SU-DHL-6 (cell line): ENCODE measurements at regions not wholly inside any gene's neighbourhood (a gene's known extent, or its start where the extent isn't known, plus 50 kb on each side); places are given as distances from the start of the nearest gene placed in this dataset.

Source experiments
- H2AFZ ChIP-seq: fragments of 200-600 bp; sonication (generic); 2 replicates; pipeline ENCODE4 v1.6.1; 2014; ENCODE audit warnings: low read depth, mild to moderate bottlenecking, moderate library complexity, mixed read lengths, antibody characterized with exemption, low read length; ENCODE audit not compliant: severe bottlenecking
- H3F3A ChIP-seq: fragments of 200-600 bp; shearing (Covaris generic); 2 replicates; pipeline ENCODE4 v1.6.0; 2016; ENCODE audit warnings: antibody characterized with exemption, mild to moderate bottlenecking; ENCODE audit not compliant: insufficient read depth
- H3K27ac ChIP-seq: fragments of 200-600 bp; sonication (generic); 2 replicates; pipeline ENCODE4 v1.5.1; 2016; ENCODE audit warnings: low read depth, mild to moderate bottlenecking, low read length, moderate library complexity, mixed read lengths
- H3K27me3 ChIP-seq: fragments of 200-600 bp; sonication (generic), shearing (Covaris generic); 2 replicates; pipeline ENCODE4 v1.6.0; 2014; ENCODE audit warnings: mild to moderate bottlenecking, low read length
- H3K36me3 ChIP-seq: fragments of 200-600 bp; sonication (generic); 2 replicates; pipeline ENCODE4 v1.6.1; 2014; ENCODE audit warnings: mild to moderate bottlenecking, low read length, mixed read lengths
- H3K4me2 ChIP-seq: fragments of 300-600, 200-600 bp; shearing (Covaris generic), sonication (generic); 2 replicates; pipeline ENCODE4 v1.6.0; 2014; ENCODE audit warnings: low read length, low read depth, mild to moderate bottlenecking; ENCODE audit not compliant: poor library complexity, severe bottlenecking
- H3K4me3 ChIP-seq: fragments of 200-600 bp; sonication (generic); 2 replicates; pipeline ENCODE4 v1.5.1; 2014; ENCODE audit warnings: antibody characterized with exemption, low read length, mild to moderate bottlenecking, mixed read lengths; ENCODE audit not compliant: insufficient read depth, poor library complexity, severe bottlenecking
- H3K79me2 ChIP-seq: fragments of 200-600 bp; sonication (generic); 2 replicates; pipeline ENCODE4 v1.6.1; 2014; ENCODE audit warnings: mild to moderate bottlenecking, low read length, moderate library complexity; ENCODE audit not compliant: insufficient read depth
- H3K9ac ChIP-seq: fragments of 200-600 bp; sonication (generic); 2 replicates; pipeline ENCODE4 v1.7.0; 2014; ENCODE audit warnings: mild to moderate bottlenecking, low read length
- H3K9me2 ChIP-seq: fragments of 200-600 bp; sonication (generic); replicated peaks from 2 replicates; pipeline ENCODE4 v1.6.1; 2014; ENCODE audit warnings: low read length; ENCODE audit not compliant: insufficient read depth
- H3K9me3 ChIP-seq: fragments of 200-600 bp; sonication (generic); 2 replicates; pipeline ENCODE4 v1.6.1; 2014; ENCODE audit warnings: low read length, mixed read lengths; ENCODE audit not compliant: insufficient read depth
- H4K20me1 ChIP-seq: fragments of 200-600 bp; sonication (generic); 2 replicates; pipeline ENCODE4 v1.6.1; 2014; ENCODE audit warnings: low read depth, mild to moderate bottlenecking, antibody characterized with exemption, low read length, moderate library complexity, mixed read lengths
- CTCF ChIP-seq: fragments of 200-600 bp; sonication (generic); IDR thresholded peaks from one replicate; pipeline ENCODE4 v1.5.1; 2017; ENCODE audit warnings: antibody characterized with exemption, mild to moderate bottlenecking, low read length, moderate library complexity; ENCODE audit not compliant: insufficient read depth, poor library complexity, severe bottlenecking
- EZH2phosphoT487 ChIP-seq: fragments of 200-600 bp; sonication (generic), shearing (Covaris generic); conservative IDR thresholded peaks from 2 replicates; pipeline ENCODE4 v1.6.1; 2018; ENCODE audit warnings: mild to moderate bottlenecking, antibody characterized with exemption, low read length, moderate library complexity, mixed read lengths

- H3K27ac ChIP-seq: no peak overlapping the region
- no peak overlapping the region for H3K4me2 ChIP-seq
- H4K20me1 ChIP-seq: 0 out of 2 replicates have a peak, but pooled peaks cover 4% of the 10 kb centered on the region
- H3K9me2 ChIP-seq: no peaks in the 10 kb centered on the region
- H3K79me2 ChIP-seq: no peaks in the 10 kb centered on the region
- H2AFZ ChIP-seq: no peak overlapping the region
- H3K9me3 ChIP-seq: no peaks in the 10 kb centered on the region
- H3F3A ChIP-seq: no peaks in the 10 kb centered on the region
- no peaks in the 10 kb centered on the region for H3K27me3 ChIP-seq
- no peak overlapping the region for H3K4me3 ChIP-seq
- H3K9ac ChIP-seq: no peak overlapping the region
- TF ChIP-seq CTCF (no peak), EZH2phosphoT487 (no peak)
- no peaks in the 10 kb centered on the region for H3K36me3 ChIP-seq
Measured at GRCh38 chr21:41639766-41640165, 127.1 kb downstream of the RIPK4 start.

GRCh38 chr21:41639336-41639735, 127.5 kb downstream of the RIPK4 start:
- Histone ChIP-seq H3K27ac (no peak overlapping the region), H3K79me2 (no peaks in the 10 kb centered on the region), H2AFZ (no peak overlapping the region), H3K27me3 (no peaks in the 10 kb centered on the region), H3K36me3 (no peaks in the 10 kb centered on the region), H3K9me2 (no peaks in the 10 kb centered on the region), H3K4me2 (no peak overlapping the region), H3K4me3 (no peak overlapping the region), H3K9ac (no peak overlapping the region), H4K20me1 (no peaks in the 10 kb centered on the region), H3F3A (no peaks in the 10 kb centered on the region), H3K9me3 (no peaks in the 10 kb centered on the region)
- TF ChIP-seq CTCF (no peak), EZH2phosphoT487 (no peak)

- TF ChIP-seq EZH2phosphoT487: no peak
- TF ChIP-seq CTCF: no peak
Measured at GRCh38 chr21:41638201-41638790, 128.6 kb downstream of the RIPK4 start.

More at GRCh38 chr21:41638201-41638790, 128.6 kb downstream of the RIPK4 start:
- no peaks in the 10 kb centered on the region for H3K27me3 ChIP-seq
- H4K20me1 ChIP-seq: no peaks in the 10 kb centered on the region
- H3K79me2 ChIP-seq: no peaks in the 10 kb centered on the region
- H3K4me2 ChIP-seq: no peak overlapping the region
- H3K9ac ChIP-seq: no peak overlapping the region
- no peak overlapping the region for H2AFZ ChIP-seq
- no peak overlapping the region for H3K4me3 ChIP-seq
- no peaks in the 10 kb centered on the region for H3K9me3 ChIP-seq
- H3F3A ChIP-seq: no peaks in the 10 kb centered on the region
- H3K9me2 ChIP-seq: no peaks in the 10 kb centered on the region
- no peak overlapping the region for H3K27ac ChIP-seq
- H3K36me3 ChIP-seq: no peaks in the 10 kb centered on the region
